ENCODE measurements at regions not wholly inside any gene's neighbourhood (a gene's known extent, or its start where the extent isn't known, plus 50 kb on each side); places are given as distances from the start of the nearest gene placed in this dataset.

GRCh38 chr13:44013758-44014291 lies 134.1 kb downstream of the LACC1 start:
- peaks cover 7 to 10% of the 10 kb centered on the region in 2 experiments for H3K4me1 Mint-ChIP-seq
- H3K14ac ChIP-seq (ENCODE audit: insufficient read depth, low read length): no peak overlapping the region
- no CpG with 5 or more reads among the region's 4 CpGs for WGBS (ENCODE audit: extremely low coverage, insufficient read length, low lambda C conversion rate)
- no peak overlapping the region for H3K9ac ChIP-seq (ENCODE audit: extremely low read depth, insufficient read length, low read length)
- no peak overlapping the region for H4K8ac ChIP-seq (replicated peaks; ENCODE audit: insufficient read length, low read depth, low read length)
- H3K27me3 ChIP-seq (ENCODE audit: insufficient read depth, low read length): no peaks in the 10 kb centered on the region
- H2BK15ac ChIP-seq (ENCODE audit: low read depth, low read length): no peak overlapping the region
- H3K18ac ChIP-seq (ENCODE audit: insufficient read length, low read depth, low read length): no peak overlapping the region
- H4K91ac ChIP-seq (ENCODE audit: insufficient read length, low read depth, low read length): no peak overlapping the region
- H2BK120ac ChIP-seq (ENCODE audit: low read depth, low read length, poor library complexity, severe bottlenecking): no peak overlapping the region
- H3K27ac Mint-ChIP-seq: no peak overlapping the region
- no peak overlapping the region for H3K27ac ChIP-seq (ENCODE audit: insufficient read length, low read depth, low read length)
- no peak for DNase-seq
- H3K4ac ChIP-seq (ENCODE audit: low read depth, low read length): no peak overlapping the region
- H3K4me1 ChIP-seq (ENCODE audit: insufficient read depth, low read length): no peaks in the 10 kb centered on the region
- H3K23me2 ChIP-seq (ENCODE audit: insufficient read length, low read depth, low read length, poor library complexity, severe bottlenecking): no peaks in the 10 kb centered on the region
- no peak overlapping the region for H3K23ac ChIP-seq (ENCODE audit: insufficient read length, low read depth, low read length)
- H3K56ac ChIP-seq (ENCODE audit: insufficient read length, low read depth, low read length): no peak overlapping the region
- H2BK20ac ChIP-seq (ENCODE audit: low read depth, low read length, poor library complexity, severe bottlenecking): no peak overlapping the region
- H3K27me3 Mint-ChIP-seq (ENCODE audit: low read depth): no peaks in the 10 kb centered on the region
- no peaks in the 10 kb centered on the region for H3K79me2 ChIP-seq (ENCODE audit: insufficient read depth, low read length)
- no peak for TF ChIP-seq CTCF (conservative IDR thresholded peaks at IDR 0.05)
- no peak overlapping the region for H2BK12ac ChIP-seq (ENCODE audit: insufficient read length, low read depth, low read length)
- H3K4me3 Mint-ChIP-seq: no peak overlapping the region
- no peak overlapping the region for H2AFZ ChIP-seq (ENCODE audit: low read length)
- H3K4me2 ChIP-seq (ENCODE audit: insufficient read depth, insufficient read length, low read length): no peak overlapping the region
- no peak overlapping the region for H4K5ac ChIP-seq (ENCODE audit: insufficient read length, low read depth, low read length)
- H3K79me1 ChIP-seq (ENCODE audit: insufficient read depth, low read depth, low read length, poor library complexity, severe bottlenecking): no peaks in the 10 kb centered on the region
- H3K36me3 Mint-ChIP-seq (ENCODE audit: insufficient read depth in 1 of 3, low read depth in 3 of 3): no peaks in the 10 kb centered on the region; a peak in 1 of 7 replicates
- H4K20me1 ChIP-seq (ENCODE audit: control insufficient read depth, insufficient read depth, insufficient read length): no peaks in the 10 kb centered on the region
- H3T11ph ChIP-seq (ENCODE audit: low read length): no peak overlapping the region
- H3K9me3 Mint-ChIP-seq: no peaks in the 10 kb centered on the region
- H2AK5ac ChIP-seq (ENCODE audit: insufficient read length, low read length): no peak overlapping the region
- no peak overlapping the region for H2BK5ac ChIP-seq (ENCODE audit: insufficient read length, low read length)
- H3K9me3 ChIP-seq (ENCODE audit: control insufficient read depth, low read depth, low read length): no peaks in the 10 kb centered on the region

Data from H9 (cell line).